Skin epidermis (tissue), 12 donors: ENCODE measurements at regions not wholly inside any gene's neighbourhood (a gene's known extent, or its start where the extent isn't known, plus 50 kb on each side); places are given as distances from the start of the nearest gene placed in this dataset.
"Not testable (repeated sequence)": the region's sequence is repeated elsewhere in the genome, so short reads cannot be mapped to it uniquely, and the experiment has no call there.

Source experiments
- H3K27ac ChIP-seq, 21 experiments: fragments of 200-600 bp; sonication (generic) in 11 of 21; one replicate each; pipeline ENCODE4 v1.5.0; 2020; ENCODE audit warnings: mild to moderate bottlenecking in 3 of 21, inconsistent platforms in 2 of 21, moderate library complexity in 2 of 21
- H3K4me3 ChIP-seq, 7 experiments: fragments of 200-600 bp; sonication (generic) in 2 of 7; one replicate each; pipeline ENCODE4 v1.5.0; 2020; ENCODE audit warnings: inconsistent platforms in 2 of 7, mild to moderate bottlenecking in 2 of 7, moderate library complexity in 1 of 7

DNA sequence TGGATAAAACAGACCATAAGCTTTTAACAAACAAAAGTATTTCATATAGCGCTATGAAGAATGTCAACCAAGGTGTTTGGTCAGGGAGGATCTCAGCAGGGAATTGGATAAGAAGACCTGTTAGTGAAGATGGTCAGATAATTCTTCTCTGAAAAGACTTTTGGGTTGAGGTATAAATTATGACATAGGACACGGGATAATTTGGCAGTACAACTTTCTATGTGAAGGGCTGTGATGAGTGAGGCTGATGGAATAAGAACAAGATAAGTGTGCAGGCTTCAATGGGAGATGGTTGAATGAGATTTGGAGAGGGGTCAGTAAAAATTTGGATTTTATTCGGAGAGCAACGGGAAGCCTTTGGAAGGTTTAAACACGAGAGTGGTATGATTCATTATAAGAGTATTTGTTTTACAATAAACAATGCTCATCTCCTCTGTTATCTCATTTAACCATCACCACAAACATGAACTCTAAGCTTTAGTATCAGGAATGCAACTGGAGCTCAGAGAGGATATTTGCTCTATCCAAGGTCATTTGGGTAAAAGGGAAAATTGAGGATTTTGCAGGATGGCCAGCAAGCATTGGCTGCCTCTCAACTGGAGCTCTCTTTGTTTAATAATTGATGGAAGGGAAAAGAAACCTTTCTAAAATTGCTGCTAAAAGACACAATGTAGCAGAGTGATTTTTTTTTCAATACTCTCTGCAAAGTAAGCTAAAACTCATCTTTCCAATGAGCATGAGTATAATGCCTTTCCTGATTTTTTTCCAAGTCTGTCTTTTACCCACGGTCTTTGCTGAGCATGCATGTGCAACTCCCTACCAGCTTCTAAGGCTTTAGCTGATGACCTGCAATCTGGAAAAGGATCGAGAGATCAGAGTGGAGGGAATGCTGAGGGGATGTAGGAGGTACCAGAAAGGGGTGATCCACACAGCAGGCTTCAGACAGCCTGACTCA, 534.0 kb downstream of the CBLN4 start:
- Histone ChIP-seq H3K27ac (no peak overlapping the region), H3K4me3 (no peak overlapping the region)

DNA sequence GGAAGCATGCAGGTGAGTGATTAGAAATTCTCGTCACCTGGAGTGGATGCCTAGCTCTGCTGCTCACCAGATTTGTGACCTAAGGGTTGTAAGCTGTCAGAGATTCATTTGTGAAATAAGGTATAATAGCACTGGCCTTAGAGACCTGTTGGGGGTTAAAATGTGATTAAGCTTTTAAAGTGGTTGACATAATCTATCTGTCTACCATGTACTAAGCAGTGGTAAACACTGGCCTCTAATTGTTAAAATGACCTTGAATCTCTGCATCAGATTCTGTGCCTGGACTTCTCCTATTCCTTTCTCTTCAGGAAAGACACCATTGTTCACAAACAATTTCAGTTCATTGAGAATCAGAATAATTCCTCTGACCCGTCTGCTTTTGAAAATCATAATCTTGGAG, 536.2 kb downstream of the CBLN4 start:
- Histone ChIP-seq H3K4me3 (no peak overlapping the region), H3K27ac (no peak overlapping the region)

DNA sequence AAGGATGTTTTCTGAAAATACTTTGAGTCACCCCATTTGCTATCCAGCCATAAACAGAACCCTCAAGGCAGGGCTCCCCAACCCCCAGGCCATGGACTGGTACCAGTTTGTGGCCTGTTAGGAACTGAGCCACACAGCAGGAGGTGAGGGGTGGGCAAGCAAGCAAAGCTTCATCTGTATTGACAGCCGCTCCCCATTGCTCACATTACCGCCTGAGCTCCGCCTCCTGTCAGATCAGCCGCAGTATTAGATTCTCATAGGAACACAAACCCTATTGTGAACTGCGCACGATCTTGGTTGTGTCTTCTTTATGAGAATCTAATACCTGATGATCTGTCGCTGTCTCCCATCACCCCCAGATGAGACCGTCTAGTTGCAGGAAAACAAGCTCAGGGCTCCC, 543.8 kb downstream of the CBLN4 start:
- Histone ChIP-seq H3K4me3 (no peak overlapping the region), H3K27ac (no peak overlapping the region)

DNA sequence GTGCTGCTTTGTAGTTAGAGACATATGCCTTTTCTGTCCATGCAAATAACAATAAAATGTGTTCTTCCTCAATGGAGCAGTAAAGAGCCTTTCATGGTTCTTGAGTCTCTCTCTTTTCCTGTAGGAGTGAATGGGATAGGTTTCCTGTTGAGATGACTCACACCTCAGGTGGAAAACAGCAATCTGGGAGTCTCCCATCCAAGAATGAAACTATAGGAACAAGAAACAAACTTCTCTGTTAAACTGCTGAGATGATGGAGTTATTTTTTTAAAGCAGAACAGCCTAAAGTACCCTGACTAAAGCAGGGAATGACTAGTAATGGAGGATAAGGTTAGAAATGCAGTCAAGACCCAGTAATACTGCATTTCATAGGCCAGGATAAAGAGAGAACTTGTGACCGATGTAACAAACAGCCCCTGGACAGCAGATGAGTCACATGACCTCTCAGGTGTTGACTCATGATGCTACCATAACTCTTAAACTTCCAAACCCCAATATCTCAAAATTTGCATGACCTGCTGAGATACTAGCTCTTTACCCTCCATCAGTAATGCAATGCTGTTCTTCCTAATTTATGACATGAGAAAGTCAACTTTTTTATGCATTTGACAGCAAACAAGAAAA, 548.9 kb downstream of the CBLN4 start:
- no peak overlapping the region for H3K27ac ChIP-seq
- no peak overlapping the region for H3K4me3 ChIP-seq

DNA sequence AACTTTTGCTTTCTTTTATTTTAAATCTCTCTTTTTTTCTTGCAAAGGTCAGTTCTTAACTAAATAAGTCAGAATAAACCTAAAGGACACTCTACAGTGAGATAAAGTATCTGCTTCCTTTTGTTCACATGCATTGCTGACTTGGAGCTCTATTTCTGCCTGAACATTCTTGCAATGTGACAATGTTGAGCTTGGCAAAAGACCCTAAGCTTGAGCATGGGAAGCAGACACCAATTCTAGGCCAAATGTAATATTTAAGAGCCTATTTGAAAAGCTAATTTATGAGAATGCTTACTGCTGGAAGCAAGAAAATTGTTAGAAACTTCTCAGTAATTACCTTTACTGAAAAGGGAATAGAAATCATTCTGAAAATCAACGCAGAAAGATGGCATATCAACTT, 556.2 kb downstream of the CBLN4 start:
- H3K27ac ChIP-seq = no peak overlapping the region
- no peak overlapping the region for H3K4me3 ChIP-seq

DNA sequence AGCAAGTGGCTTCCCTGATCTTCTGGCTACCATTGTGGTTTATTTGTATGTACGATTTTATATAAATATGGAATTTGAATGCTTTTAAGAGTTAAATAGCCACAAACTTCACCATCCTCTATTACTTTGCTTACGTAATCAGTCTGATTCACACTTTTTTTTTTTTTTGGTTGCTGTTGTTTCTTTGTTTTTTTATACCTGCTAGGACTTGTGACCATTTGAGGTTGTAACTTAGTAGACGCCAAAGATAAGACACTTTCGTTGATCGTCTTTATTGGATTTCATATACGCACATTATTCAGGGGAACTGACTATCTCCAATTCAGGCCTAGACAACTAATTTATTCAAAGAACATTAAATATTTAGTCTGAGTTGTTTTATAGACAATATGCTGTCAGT, 559.0 kb downstream of the CBLN4 start:
- Histone ChIP-seq H3K4me3 (no peak overlapping the region), H3K27ac (no peak overlapping the region)

DNA sequence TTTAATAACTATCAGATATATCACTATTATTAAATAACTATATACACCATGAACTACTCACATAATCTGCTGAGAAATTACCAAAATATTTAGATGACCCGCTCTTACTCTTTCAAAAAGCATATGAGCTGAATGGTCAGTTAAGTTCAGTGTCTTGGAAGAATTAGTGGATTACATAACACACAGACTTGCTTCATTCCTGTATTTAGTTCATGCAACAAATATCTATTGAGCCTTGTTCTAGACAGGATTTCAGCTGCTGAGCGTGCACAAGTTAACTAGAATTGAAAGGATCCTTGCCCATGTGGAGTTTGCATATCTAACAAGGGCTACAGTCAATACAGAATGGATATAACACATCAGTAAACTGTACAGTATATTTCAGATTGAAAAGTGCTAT, 566.2 kb downstream of the CBLN4 start:
- H3K27ac ChIP-seq = no peak overlapping the region
- no peak overlapping the region for H3K4me3 ChIP-seq

DNA sequence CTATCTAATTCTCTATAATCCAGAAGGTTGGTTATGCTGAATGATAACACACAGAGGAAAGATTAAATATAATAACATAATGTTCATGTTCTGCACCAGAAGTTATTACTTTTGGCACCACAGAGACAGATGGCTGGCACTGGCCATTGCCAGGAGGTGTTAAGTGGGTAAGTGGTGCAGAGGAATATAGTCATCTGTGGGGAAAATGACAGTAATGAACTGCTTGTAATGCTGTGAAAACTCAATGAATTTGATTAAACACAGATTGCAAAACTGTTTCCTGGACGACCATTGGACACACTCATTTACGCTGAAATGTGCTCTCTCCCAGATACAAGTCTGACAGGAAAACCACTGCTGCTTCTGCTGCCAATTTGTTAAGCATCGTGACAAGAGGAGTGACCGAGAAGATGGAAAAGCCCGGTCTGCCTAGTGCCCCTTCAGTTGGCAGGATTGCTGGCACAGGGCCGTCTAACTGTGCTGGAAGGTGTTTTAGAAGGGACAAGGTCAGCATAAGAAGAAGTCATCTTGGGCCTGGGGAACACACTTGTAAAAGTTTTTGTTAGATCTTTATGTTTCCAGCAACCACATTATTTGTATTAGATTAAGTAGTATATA, 567.4 kb downstream of the CBLN4 start:
- Histone ChIP-seq H3K27ac (no peak overlapping the region), H3K4me3 (no peak overlapping the region)

DNA sequence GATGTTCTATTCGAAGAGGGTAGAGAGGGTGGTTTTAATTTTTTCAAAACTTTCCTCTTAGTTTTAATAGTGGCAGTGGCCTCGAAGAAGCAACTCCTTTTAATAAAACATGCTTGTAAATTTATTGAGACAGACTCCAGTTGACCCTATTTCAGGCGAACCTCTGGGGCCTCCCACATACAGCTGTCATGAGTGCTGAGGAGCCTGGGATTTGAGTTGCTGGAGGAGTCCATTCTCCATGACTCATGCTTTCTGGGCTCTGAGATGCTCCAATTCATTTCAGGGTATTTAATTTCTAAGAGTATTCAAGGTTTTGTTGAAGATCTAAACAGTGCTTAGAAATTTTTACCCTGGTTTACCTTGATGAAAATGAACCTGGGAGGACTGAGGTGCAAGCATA, 580.4 kb downstream of the CBLN4 start:
- no peak overlapping the region for H3K27ac ChIP-seq
- H3K4me3 ChIP-seq = no peak overlapping the region

DNA sequence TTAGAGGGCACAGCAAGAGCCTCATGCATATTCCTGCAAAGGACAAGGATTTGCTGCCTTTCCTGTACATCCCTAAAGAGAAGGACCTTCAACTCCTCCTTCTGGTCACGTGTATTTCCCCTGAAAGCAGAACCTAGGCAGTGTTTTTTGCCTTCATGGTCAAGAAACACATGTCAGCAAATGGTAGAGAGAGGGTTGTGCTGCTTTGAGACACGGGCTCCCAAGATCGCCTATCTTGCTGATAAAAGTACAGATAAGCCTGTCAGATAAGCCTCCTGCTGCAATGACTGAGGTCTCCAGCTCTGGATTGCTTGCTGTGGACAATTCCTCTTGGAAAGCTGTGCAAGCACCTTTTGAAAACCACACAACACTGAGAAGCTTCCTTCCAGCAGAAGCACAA, 580.8 kb downstream of the CBLN4 start:
- H3K4me3 ChIP-seq = no peak overlapping the region
- H3K27ac ChIP-seq = no peak overlapping the region

DNA sequence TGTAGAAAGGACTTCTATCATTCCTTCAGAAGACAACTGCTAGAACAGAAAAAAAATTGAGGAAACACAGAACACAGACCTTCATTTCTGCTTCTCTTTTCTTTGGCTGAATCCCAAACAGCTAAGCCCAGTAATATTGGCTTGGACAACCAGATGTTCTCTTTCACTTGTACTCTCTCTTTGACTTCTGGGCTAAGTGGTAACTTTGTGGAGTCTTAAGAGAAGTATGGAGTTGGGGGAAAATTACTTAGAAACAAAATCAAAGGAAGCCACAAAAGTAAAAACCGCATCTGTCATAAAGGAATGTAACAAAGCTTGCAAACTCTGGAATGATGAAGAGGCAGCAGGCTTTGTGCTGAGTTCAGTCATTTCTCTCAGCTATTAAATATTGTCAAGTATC, 587.5 kb downstream of the CBLN4 start:
- H3K4me3 ChIP-seq = no peak overlapping the region
- no peak overlapping the region for H3K27ac ChIP-seq

DNA sequence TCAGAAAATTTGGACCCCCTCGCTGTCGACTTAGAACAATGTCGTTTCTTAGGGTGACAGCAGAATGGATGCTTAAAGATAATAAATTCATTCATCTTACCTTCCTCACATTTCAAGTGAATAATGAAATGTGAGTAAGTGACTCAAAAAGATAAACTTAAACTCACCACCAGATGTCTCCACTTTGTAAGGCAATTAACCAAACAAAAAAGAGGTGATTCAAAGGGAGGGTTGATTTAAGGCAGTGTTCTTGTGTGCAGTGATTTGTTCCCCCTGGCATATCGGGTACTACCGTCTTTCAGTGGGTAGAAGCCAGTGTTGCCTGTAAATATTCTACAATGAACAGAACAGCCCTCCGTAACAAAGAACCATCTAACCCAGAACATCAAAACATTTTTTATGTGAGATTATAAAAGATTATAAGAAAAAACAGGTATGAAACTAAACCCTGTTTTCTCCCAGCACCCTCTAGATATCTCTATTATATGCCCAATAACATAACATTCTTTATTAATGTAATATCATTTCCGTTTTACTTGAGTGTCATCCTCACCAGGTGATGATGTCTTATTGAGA, 589.7 kb downstream of the CBLN4 start:
- no peak overlapping the region for H3K4me3 ChIP-seq

DNA sequence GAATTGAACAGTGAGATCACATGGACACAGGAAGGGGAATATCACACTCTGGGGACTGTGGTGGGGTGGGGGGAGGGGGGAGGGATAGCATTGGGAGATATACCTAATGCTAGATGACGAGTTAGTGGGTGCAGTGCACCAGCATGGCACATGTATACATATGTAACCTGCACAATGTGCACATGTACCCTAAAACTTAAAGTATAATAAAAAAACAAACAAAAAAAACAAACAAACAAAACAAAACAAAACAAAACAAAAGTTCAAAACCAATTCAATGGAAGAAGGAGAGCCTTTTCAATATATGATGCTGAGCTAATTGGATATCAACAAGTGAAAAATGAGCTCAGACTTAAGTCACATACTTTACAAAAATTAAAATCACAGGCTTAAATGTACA, 592.8 kb downstream of the CBLN4 start:
- H3K4me3 ChIP-seq, H3K27ac ChIP-seq: not testable (repeated sequence)

More for the DNA sequence above, 589.7 kb downstream of the CBLN4 start:
- H3K27ac ChIP-seq = no peak overlapping the region

DNA sequence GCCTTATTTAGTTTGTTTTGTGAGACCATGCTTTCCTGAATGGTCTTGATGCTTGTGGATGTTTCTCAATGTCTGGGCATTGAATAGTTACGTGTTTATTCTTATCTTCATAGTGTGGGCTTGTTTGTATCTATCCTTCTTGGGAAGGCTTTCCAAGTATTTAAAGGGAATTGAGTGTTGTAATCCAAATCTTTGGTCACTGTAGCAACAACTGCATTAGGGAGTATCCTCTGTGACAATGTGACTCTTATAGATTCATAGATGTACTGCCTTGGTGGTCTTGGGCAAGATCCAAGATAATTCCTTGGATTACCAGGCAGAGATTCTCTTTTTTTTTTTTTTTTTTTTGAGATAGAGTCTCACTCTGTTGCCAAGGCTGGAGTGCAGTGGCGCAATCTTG, 598.4 kb downstream of the CBLN4 start:
- Histone ChIP-seq H3K27ac (no peak overlapping the region), H3K4me3 (no peak overlapping the region)

DNA sequence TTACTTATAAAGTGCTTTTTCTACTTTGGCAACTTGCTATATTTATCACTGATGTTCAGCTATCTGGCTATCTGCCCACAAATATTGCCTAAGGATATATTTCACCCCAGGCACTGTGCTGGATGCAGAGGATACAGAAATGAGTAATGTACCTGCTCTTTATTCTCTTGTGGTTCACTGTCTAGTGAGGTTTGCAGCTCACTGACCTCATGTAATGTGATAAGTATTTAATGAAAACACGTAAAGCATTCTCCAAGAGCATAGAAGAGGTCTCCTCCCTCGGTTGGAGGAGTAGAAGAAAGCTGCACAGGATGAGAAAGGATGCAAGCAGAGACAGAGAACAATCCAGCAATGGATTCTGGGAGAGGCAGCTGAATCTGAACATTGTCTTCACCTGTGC, 610.7 kb downstream of the CBLN4 start:
- no peak overlapping the region for H3K4me3 ChIP-seq
- H3K27ac ChIP-seq = no peak overlapping the region

DNA sequence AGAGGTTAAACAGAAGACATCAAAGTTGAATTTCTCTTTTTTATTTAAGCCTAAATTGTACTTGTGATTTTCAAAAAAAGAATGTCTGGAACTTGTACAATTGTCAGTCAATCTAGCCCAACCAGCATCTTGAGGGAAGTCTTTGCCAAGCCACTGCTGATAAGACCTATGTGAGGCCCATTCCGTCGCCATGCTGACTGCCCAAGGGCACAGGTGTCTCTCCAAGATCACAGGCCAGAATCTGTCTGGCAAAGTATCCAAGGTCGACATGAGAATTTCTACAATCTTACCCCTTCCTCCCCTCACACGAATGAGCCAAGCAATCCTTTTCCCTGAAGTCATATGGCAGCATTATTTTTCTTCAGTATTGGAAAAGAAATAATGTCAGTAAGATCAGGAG, 614.5 kb downstream of the CBLN4 start:
- Histone ChIP-seq H3K4me3 (no peak overlapping the region), H3K27ac (no peak overlapping the region)

DNA sequence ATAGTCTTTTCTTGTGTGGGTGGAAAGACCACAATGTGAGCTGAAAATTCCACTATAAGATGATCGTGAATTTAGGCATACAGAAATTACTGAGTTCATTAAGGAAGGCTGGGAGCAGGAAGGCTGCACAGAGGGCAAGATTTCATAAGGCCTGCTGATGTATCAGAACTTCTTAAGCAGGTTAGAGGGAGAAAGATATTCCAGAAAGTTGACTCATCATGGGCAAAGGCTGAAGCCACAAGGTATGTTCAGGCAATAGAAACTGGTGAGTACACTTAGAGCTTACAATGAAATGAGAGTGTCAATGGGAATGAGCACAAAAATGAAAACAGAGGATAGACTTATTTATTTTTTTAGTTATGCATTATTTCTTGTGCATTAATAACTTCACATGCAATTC, 618.6 kb downstream of the CBLN4 start:
- H3K27ac ChIP-seq = no peak overlapping the region
- no peak overlapping the region for H3K4me3 ChIP-seq

DNA sequence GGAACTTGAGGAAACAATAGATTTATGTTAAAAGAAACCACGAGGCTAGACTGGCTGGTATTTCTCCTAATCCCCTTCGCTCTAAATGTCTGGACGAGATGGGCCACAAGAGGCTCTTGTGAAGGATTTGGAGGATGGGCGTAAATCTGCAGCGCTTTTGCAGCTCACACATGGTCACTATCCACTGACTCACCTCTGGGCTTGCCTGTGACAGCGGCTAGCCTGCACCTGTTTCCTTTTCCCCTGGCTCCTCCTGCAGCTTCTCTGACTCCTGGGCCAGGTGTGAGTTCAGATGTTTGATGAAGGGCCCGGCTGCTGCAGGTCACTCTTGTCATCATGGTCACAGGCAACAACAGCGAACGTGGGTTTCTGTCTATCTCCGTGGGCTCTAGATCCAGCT, 629.4 kb downstream of the CBLN4 start:
- no peak overlapping the region for H3K27ac ChIP-seq
- no peak overlapping the region for H3K4me3 ChIP-seq

DNA sequence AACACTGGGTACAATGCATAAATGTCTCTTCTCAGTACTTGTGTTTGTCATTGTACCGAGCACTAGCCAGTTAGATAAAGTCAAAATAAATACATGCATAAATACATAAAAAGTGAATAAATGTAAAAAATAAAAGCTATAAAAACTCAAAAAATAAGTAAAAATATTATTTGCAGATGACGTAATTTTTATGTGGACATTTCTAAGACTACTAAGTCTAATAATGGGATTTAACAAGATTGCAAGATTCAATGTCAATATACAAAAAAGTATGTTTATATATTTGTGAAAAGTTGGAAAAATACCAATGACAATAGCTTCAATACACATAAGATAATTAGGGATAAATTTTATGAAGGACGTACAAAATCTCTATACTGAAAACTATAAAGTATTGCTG, 639.6 kb downstream of the CBLN4 start:
- H3K27ac ChIP-seq = no peak overlapping the region
- no peak overlapping the region for H3K4me3 ChIP-seq

DNA sequence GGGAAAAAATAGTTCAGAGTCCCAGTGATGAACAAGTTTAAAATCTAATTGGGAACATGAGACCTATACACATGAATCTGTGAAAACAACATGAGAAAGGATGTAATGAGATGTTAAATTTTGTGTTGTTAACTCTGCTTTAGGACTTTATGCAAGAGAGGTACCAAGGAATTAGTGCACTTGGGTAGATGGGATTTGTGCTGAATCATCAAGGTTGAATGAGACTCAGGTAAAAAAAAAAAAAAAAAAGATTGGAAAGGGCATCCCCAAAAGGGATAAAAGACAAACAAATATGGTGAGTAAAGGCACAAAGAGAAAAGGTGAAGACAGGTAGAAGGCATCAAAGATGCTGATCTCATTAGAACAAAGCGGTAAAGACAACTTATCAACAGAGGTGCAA, 644.4 kb downstream of the CBLN4 start:
- Histone ChIP-seq H3K4me3 (no peak overlapping the region), H3K27ac (no peak overlapping the region)

DNA sequence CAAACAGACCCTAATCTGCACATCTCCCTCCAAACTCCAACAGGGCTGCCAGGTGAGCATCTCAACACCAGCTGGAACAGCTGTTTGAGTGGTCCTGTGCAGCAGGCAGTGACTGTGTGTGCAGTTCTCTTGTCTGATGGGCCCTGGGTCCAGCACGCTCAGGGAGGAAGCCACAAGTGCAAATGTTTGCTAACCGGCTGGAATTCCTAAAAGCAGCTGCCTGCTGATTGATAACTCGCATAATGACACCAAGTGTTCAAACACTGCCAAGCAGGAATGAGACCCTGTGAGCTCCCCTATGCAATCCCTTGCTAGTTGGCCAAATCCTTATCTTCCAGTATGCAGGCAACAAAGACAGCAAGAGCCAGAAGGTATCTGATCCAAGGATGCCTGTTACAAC, 650.6 kb downstream of the CBLN4 start:
- no peak overlapping the region for H3K4me3 ChIP-seq
- H3K27ac ChIP-seq = no peak overlapping the region
